ENCODE measurements at regions not wholly inside any gene's neighbourhood (a gene's known extent, or its start where the extent isn't known, plus 50 kb on each side); places are given as distances from the start of the nearest gene placed in this dataset.

DNA sequence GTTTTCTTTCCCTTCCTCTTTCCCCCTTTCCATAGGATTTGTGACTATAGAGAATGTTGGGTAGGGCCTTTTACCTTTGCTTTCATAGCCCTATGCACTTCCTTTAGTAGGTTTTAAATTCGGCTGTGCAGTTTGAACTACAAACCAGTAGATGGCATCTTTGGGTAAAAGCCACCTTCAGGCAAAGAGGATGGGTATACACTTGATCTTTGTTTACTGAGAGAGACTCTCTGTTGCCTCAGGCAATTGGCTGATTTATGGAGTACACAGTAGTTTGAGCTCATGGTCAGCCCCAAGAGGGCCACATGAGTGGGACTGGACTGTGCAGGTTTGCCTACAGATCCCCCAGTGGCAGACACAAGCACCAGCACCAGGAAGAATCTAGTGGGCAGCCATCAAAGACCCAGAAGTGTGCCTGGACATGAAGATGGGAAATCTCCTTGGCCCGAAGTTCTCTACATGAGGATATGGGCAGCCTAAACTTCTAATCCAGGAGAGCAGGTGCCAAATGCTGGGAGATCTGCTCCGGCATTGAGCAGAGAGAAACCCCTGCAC, 1304.3 kb upstream of the DDX18 start:
- H3K27ac ChIP-seq, result no peak overlapping the region
- no peaks in the 10 kb centered on the region for H3K36me3 ChIP-seq
- H3K4me3 ChIP-seq, result no peak overlapping the region
- no peaks in the 10 kb centered on the region for H3K9me3 ChIP-seq
- H3K4me1 ChIP-seq, result no peaks in the 10 kb centered on the region
- TF ChIP-seq CTCF (IDR thresholded peaks at IDR 0.05) (peak in 4 of 6 experiments; percentile 11 to 44 (median 38)), POLR2A (IDR thresholded peaks at IDR 0.05) (no peak)
- no peaks in the 10 kb centered on the region for H3K27me3 ChIP-seq
- DNase-seq, result no peak

DNA sequence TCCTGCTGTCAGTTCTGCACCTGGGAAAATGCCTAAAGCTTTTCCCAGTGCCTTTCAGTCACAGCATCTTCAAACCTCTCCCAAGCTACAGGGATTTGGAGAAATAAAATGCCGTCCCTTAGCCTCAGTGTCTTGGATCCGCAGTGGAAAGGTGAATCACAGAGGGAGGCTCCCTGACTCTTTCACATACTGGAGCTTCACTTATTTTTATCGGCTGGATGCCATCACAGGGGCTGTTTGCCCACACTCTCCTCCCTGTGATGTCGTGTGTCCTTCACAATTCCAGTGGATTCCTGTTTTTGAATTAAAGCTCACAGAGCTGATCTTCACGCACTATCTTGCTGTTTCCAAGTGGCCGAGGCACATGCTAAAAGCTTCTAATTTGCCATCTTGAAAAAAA, 1303.1 kb upstream of the DDX18 start:
- Histone ChIP-seq H3K4me3 (no peak overlapping the region), H3K4me1 (no peaks in the 10 kb centered on the region), H3K27ac (no peak overlapping the region), H3K36me3 (no peaks in the 10 kb centered on the region), H3K27me3 (no peaks in the 10 kb centered on the region), H3K9me3 (no peaks in the 10 kb centered on the region)
- TF ChIP-seq CTCF (IDR thresholded peaks at IDR 0.05) (no peak), POLR2A (IDR thresholded peaks at IDR 0.05) (no peak)
- DNase-seq, result no peak

DNA sequence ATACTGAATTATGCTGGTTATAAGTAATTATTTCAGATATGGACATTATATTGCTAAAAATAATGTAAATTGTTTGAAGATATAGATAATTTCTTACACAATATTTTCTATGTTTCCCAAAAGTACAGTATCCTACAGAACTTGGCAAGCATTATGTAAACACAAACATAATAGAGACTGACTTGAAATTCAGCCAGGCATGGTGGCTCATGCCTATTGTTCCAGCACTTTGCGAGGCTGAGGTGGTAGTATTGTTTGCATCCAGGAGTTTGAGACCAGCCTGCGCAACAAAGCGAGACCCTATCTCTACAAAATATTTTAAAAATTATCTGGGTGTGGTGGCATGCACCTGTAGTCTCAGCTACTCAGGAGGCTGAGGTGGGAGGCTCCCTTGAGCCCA, 1300.5 kb upstream of the DDX18 start:
- DNase-seq, result no peak
- no peaks in the 10 kb centered on the region for H3K4me1 ChIP-seq
- no peak for TF ChIP-seq CTCF (IDR thresholded peaks at IDR 0.05)
- TF ChIP-seq POLR2A (IDR thresholded peaks at IDR 0.05), result no peak

DNA sequence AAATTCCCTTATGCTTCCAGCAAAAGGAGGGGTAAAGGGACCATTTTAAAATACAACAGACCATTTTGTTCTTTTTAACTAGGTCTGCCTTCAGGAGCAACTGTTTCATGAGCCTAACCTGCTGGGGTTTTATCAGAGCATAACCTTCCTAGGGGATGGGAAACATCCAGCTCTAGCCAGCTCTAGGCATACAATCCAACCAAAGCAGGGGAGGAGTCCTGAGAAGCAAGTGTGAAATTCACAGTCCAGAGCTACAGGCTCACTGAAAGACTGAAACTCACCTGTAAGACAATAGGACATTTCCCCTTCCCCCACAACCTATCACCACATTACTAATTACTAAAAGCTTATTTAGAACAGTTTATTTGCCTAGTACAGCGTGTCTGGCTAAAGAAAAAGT, 1296.6 kb upstream of the DDX18 start:
- Histone ChIP-seq H3K36me3 (no peaks in the 10 kb centered on the region), H3K4me3 (no peak overlapping the region), H3K27ac (no peak overlapping the region), H3K9me3 (no peaks in the 10 kb centered on the region), H3K4me1 (no peaks in the 10 kb centered on the region), H3K27me3 (no peaks in the 10 kb centered on the region)
- no peak for DNase-seq
- TF ChIP-seq CTCF (IDR thresholded peaks at IDR 0.05) (no peak), POLR2A (IDR thresholded peaks at IDR 0.05) (no peak)

More for the DNA sequence above, 1300.5 kb upstream of the DDX18 start:
- Histone ChIP-seq H3K27ac (no peak overlapping the region), H3K36me3 (no peaks in the 10 kb centered on the region), H3K4me3 (no peak overlapping the region), H3K9me3 (no peaks in the 10 kb centered on the region), H3K27me3 (no peaks in the 10 kb centered on the region)

DNA sequence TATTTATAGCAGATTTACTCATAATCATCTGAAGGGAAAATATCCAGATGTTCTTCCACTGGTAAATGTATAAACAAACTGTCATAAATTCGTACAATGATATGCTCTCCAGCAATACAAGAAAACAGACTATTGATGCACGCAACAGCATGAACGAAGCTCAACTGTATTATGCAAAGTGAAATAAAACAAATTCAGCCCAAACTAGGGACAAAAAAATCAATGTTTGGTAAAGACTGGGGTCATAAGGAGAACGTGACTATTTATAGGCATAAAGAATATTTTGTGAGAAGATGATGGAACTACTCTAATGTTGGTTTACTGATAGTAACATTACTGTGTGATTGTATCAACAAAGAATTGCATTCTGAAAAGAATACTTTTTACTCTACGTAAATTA, 1276.7 kb upstream of the DDX18 start:
- Histone ChIP-seq H3K27ac (no peak overlapping the region), H3K27me3 (no peaks in the 10 kb centered on the region), H3K4me3 (no peak overlapping the region), H3K36me3 (no peaks in the 10 kb centered on the region), H3K9me3 (no peaks in the 10 kb centered on the region), H3K4me1 (no peaks in the 10 kb centered on the region)
- TF ChIP-seq CTCF (IDR thresholded peaks at IDR 0.05), result no peak
- TF ChIP-seq POLR2A (IDR thresholded peaks at IDR 0.05), result no peak
- no peak for DNase-seq
